Activated T-helper 2 cell treated with anti-CD3 and anti-CD28 coated beads, Interferon-gamma antibody, Interleukin-2, Interleukin-4, amounts not matched to agents 10 μg/mL and 5 μg/mL and 100 μg/mL, durations not matched to agents 14 hours and 24 hours and 36 hours (primary cell): ENCODE measurements at regions not wholly inside any gene's neighbourhood (a gene's known extent, or its start where the extent isn't known, plus 50 kb on each side); places are given as distances from the start of the nearest gene placed in this dataset.

Experiments used
- DNase-seq: peaks from one replicate; pipeline ENCODE4 v3.0.0; 2021; ENCODE audit warnings: low spot score
- H3K27ac Mint-ChIP-seq: one replicate; pipeline ENCODE4 v1.8.0; 2021; ENCODE audit warnings: mixed read lengths
- H3K27me3 Mint-ChIP-seq: one replicate; pipeline ENCODE4 v1.8.0; 2021; ENCODE audit warnings: low read depth, mixed read lengths
- H3K36me3 Mint-ChIP-seq: one replicate; pipeline ENCODE4 v1.8.0; 2021; ENCODE audit warnings: low read depth, mixed read lengths
- H3K4me1 Mint-ChIP-seq: one replicate; pipeline ENCODE4 v1.8.0; 2021; ENCODE audit warnings: low read depth, mixed read lengths
- H3K4me3 Mint-ChIP-seq: one replicate; pipeline ENCODE4 v1.8.0; 2021; ENCODE audit warnings: low read depth, mild to moderate bottlenecking, moderate library complexity, mixed read lengths
- H3K9me3 Mint-ChIP-seq: one replicate; pipeline ENCODE4 v1.8.0; 2021; ENCODE audit warnings: mixed read lengths
- intact Hi-C: fragments of 100-400 bp; cut with micrococcal nuclease; formaldehyde crosslinking; loops from one replicate; pipeline ENCODE4 v1.15.1; 2023

GRCh38 chr10:90451283-90451682 is 406.6 kb downstream of the HTR7 start:
- Mint-ChIP-seq H3K4me1 (no peaks in the 10 kb centered on the region), H3K27ac (no peak overlapping the region)

GRCh38 chr10:90458054-90458453 is 399.8 kb downstream of the HTR7 start:
- Mint-ChIP-seq H3K4me3 (no peak overlapping the region), H3K36me3 (no peaks in the 10 kb centered on the region), H3K4me1 (no peaks in the 10 kb centered on the region), H3K9me3 (no peaks in the 10 kb centered on the region), H3K27ac (no peak overlapping the region), H3K27me3 (no peaks in the 10 kb centered on the region)
- DNase-seq = no peak
- intact Hi-C loops = no loop called here

More at GRCh38 chr10:90451283-90451682, 406.6 kb downstream of the HTR7 start:
- H3K4me3 Mint-ChIP-seq = no peak overlapping the region
- DNase-seq = no peak
- no peaks in the 10 kb centered on the region for H3K27me3 Mint-ChIP-seq
- H3K9me3 Mint-ChIP-seq = no peaks in the 10 kb centered on the region
- intact Hi-C loops = no loop called here
- no peaks in the 10 kb centered on the region for H3K36me3 Mint-ChIP-seq

GRCh38 chr10:90458571-90458970 is 399.3 kb downstream of the HTR7 start:
- intact Hi-C loops = no loop called here
- H3K9me3 Mint-ChIP-seq = no peaks in the 10 kb centered on the region
- no peak for DNase-seq
- no peak overlapping the region for H3K4me3 Mint-ChIP-seq
- no peaks in the 10 kb centered on the region for H3K27me3 Mint-ChIP-seq
- H3K4me1 Mint-ChIP-seq = no peaks in the 10 kb centered on the region
- H3K27ac Mint-ChIP-seq = no peak overlapping the region
- no peaks in the 10 kb centered on the region for H3K36me3 Mint-ChIP-seq

GRCh38 chr10:90461437-90462155 is 396.2 kb downstream of the HTR7 start:
- intact Hi-C loops = no loop called here
- H3K27ac Mint-ChIP-seq = no peak overlapping the region
- H3K36me3 Mint-ChIP-seq = no peaks in the 10 kb centered on the region
- no peaks in the 10 kb centered on the region for H3K4me1 Mint-ChIP-seq
- H3K4me3 Mint-ChIP-seq = no peak overlapping the region
- H3K27me3 Mint-ChIP-seq = no peaks in the 10 kb centered on the region
- no peak for DNase-seq
- no peaks in the 10 kb centered on the region for H3K9me3 Mint-ChIP-seq

GRCh38 chr10:90462749-90463470 is 394.9 kb downstream of the HTR7 start:
- Mint-ChIP-seq H3K4me3 (no peak overlapping the region), H3K27me3 (no peaks in the 10 kb centered on the region), H3K9me3 (no peaks in the 10 kb centered on the region), H3K4me1 (no peaks in the 10 kb centered on the region), H3K36me3 (no peaks in the 10 kb centered on the region), H3K27ac (no peak overlapping the region)
- no peak for DNase-seq
- intact Hi-C loops = no loop called here

GRCh38 chr10:90464329-90464728 is 393.5 kb downstream of the HTR7 start:
- no peak for DNase-seq
- H3K4me3 Mint-ChIP-seq = no peak overlapping the region
- no peak overlapping the region for H3K27ac Mint-ChIP-seq
- no peaks in the 10 kb centered on the region for H3K4me1 Mint-ChIP-seq
- intact Hi-C loops = no loop called here
- H3K27me3 Mint-ChIP-seq = no peaks in the 10 kb centered on the region
- H3K36me3 Mint-ChIP-seq = no peaks in the 10 kb centered on the region
- H3K9me3 Mint-ChIP-seq = no peaks in the 10 kb centered on the region

GRCh38 chr10:90470966-90471365 is 386.9 kb downstream of the HTR7 start:
- peaks cover 3% of the 10 kb centered on the region for H3K9me3 Mint-ChIP-seq
- no peak overlapping the region for H3K27ac Mint-ChIP-seq
- no peaks in the 10 kb centered on the region for H3K36me3 Mint-ChIP-seq
- no peak overlapping the region for H3K4me3 Mint-ChIP-seq
- H3K4me1 Mint-ChIP-seq = no peaks in the 10 kb centered on the region
- DNase-seq = no peak
- no peaks in the 10 kb centered on the region for H3K27me3 Mint-ChIP-seq
- intact Hi-C loops = no loop called here

- intact Hi-C loops = no loop called here
- no peak overlapping the region for H3K4me3 Mint-ChIP-seq
- DNase-seq = no peak
- no peak overlapping the region for H3K27ac Mint-ChIP-seq
- no peaks in the 10 kb centered on the region for H3K27me3 Mint-ChIP-seq
- no peaks in the 10 kb centered on the region for H3K36me3 Mint-ChIP-seq
- no peaks in the 10 kb centered on the region for H3K9me3 Mint-ChIP-seq
- H3K4me1 Mint-ChIP-seq = no peaks in the 10 kb centered on the region
Measured at GRCh38 chr10:90480466-90480865, 377.4 kb downstream of the HTR7 start.

GRCh38 chr10:90481326-90481923 is 376.4 kb downstream of the HTR7 start:
- H3K4me3 Mint-ChIP-seq = no peak overlapping the region
- H3K36me3 Mint-ChIP-seq = no peaks in the 10 kb centered on the region
- intact Hi-C loops = no loop called here
- no peaks in the 10 kb centered on the region for H3K4me1 Mint-ChIP-seq
- no peak for DNase-seq
- H3K27ac Mint-ChIP-seq = no peak overlapping the region
- H3K9me3 Mint-ChIP-seq = no peaks in the 10 kb centered on the region
- H3K27me3 Mint-ChIP-seq = no peaks in the 10 kb centered on the region

- H3K9me3 Mint-ChIP-seq = no peaks in the 10 kb centered on the region
- intact Hi-C loops = no loop called here
- no peak for DNase-seq
- H3K4me1 Mint-ChIP-seq = no peaks in the 10 kb centered on the region
- H3K4me3 Mint-ChIP-seq = no peak overlapping the region
- H3K27ac Mint-ChIP-seq = no peak overlapping the region
- no peaks in the 10 kb centered on the region for H3K27me3 Mint-ChIP-seq
- H3K36me3 Mint-ChIP-seq = no peaks in the 10 kb centered on the region
Measured at GRCh38 chr10:90484518-90484917, 373.3 kb downstream of the HTR7 start.

GRCh38 chr10:90494183-90494582 is 363.7 kb downstream of the HTR7 start:
- no peaks in the 10 kb centered on the region for H3K27me3 Mint-ChIP-seq
- H3K4me1 Mint-ChIP-seq = no peaks in the 10 kb centered on the region
- H3K27ac Mint-ChIP-seq = no peak overlapping the region
- no peak for DNase-seq
- no peaks in the 10 kb centered on the region for H3K36me3 Mint-ChIP-seq
- intact Hi-C loops = no loop called here
- peaks cover 37% of the 10 kb centered on the region for H3K9me3 Mint-ChIP-seq
- H3K4me3 Mint-ChIP-seq = no peak overlapping the region

GRCh38 chr10:90504172-90504571 is 353.7 kb downstream of the HTR7 start:
- H3K27me3 Mint-ChIP-seq = no peaks in the 10 kb centered on the region
- H3K4me3 Mint-ChIP-seq = no peak overlapping the region
- peaks cover 2% of the 10 kb centered on the region for H3K9me3 Mint-ChIP-seq
- H3K27ac Mint-ChIP-seq = no peak overlapping the region
- no peaks in the 10 kb centered on the region for H3K4me1 Mint-ChIP-seq
- no peaks in the 10 kb centered on the region for H3K36me3 Mint-ChIP-seq
- intact Hi-C loops = no loop called here
- no peak for DNase-seq

- intact Hi-C loops = no loop called here
- H3K36me3 Mint-ChIP-seq = no peaks in the 10 kb centered on the region
- no peaks in the 10 kb centered on the region for H3K9me3 Mint-ChIP-seq
- no peaks in the 10 kb centered on the region for H3K27me3 Mint-ChIP-seq
- no peak overlapping the region for H3K27ac Mint-ChIP-seq
- H3K4me3 Mint-ChIP-seq = no peak overlapping the region
- no peak for DNase-seq
- H3K4me1 Mint-ChIP-seq = no peaks in the 10 kb centered on the region
Measured at GRCh38 chr10:90526721-90527120, 331.1 kb downstream of the HTR7 start.
